Testis (tissue), 2 donors: ENCODE measurements at regions not wholly inside any gene's neighbourhood (a gene's known extent, or its start where the extent isn't known, plus 50 kb on each side); places are given as distances from the start of the nearest gene placed in this dataset.

Experiments used
- POLR2A ChIP-seq: fragments of 450-650 bp; IDR thresholded peaks from one replicate; pipeline ENCODE4 v1.6.1; 2017; ENCODE audit warnings: antibody characterized with exemption, mild to moderate bottlenecking, moderate library complexity
- TF ChIP-seq, protein P1 (sequence below), 3 experiments: fragments of 450-650 bp in 2 of 3; fragments of 200-600 bp in 1 of 3; sonication (generic) in 1 of 3; IDR thresholded peaks; one replicate each; pipeline ENCODE4 v1.5.1; 2016 to 2019; ENCODE audit warnings: antibody characterized with exemption in 3 of 3, mild to moderate bottlenecking in 2 of 3, moderate library complexity in 1 of 3

DNA sequence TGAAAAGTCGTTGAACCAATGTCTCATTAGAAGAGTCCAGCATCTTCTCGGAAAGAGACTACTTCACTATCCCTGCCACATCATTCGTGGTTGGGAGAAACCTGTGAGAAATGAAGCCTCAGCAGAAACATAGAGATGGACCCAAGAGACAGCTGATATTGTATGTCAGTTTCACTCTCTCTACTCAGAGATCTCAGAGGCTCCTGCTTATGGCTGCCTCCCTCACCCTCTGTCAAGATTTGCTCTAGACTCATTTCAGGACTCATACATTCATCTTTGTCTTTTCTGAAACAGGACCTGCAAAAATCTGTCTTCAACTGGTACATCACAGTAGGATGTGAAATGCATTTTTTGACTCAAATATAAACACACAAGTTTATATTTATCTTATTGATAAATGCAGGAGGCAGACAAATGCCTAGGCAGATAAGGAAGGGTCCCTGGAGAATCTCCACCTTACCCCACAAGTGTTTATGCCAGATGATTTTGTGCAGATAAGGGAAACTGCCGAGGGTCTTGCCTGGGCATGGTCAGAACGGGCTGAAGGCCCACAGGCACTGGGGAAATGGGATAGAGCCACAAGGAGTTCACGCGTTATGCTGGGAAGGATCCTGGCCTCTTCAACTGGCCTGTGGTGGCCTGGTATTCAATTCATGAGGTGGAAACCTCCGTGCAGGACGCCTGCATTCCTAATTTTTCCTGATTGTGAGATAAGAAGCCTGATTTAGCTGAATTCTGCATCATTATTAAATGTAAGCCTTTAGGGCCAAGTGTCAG lies 1834.0 kb upstream of the PCDH20 start:
- TF ChIP-seq, protein P1, sequence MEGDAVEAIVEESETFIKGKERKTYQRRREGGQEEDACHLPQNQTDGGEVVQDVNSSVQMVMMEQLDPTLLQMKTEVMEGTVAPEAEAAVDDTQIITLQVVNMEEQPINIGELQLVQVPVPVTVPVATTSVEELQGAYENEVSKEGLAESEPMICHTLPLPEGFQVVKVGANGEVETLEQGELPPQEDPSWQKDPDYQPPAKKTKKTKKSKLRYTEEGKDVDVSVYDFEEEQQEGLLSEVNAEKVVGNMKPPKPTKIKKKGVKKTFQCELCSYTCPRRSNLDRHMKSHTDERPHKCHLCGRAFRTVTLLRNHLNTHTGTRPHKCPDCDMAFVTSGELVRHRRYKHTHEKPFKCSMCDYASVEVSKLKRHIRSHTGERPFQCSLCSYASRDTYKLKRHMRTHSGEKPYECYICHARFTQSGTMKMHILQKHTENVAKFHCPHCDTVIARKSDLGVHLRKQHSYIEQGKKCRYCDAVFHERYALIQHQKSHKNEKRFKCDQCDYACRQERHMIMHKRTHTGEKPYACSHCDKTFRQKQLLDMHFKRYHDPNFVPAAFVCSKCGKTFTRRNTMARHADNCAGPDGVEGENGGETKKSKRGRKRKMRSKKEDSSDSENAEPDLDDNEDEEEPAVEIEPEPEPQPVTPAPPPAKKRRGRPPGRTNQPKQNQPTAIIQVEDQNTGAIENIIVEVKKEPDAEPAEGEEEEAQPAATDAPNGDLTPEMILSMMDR (IDR thresholded peaks at IDR 0.05) = no peak
- TF ChIP-seq POLR2A = no peak
